ENCODE measurements at regions not wholly inside any gene's neighbourhood (a gene's known extent, or its start where the extent isn't known, plus 50 kb on each side); places are given as distances from the start of the nearest gene placed in this dataset.

- no peaks in the 10 kb centered on the region; the same call in 1 of the 2 replicates for H3K27me3 ChIP-seq (ENCODE audit: control insufficient read depth, insufficient read depth, low read length)
- H3K9ac ChIP-seq (ENCODE audit: low read length): no peak overlapping the region
- no peak overlapping the region for H3K27ac ChIP-seq (ENCODE audit: low read depth, low read length)
- no peak overlapping the region for H3K4me3 ChIP-seq (ENCODE audit: low read depth, low read length)
- peaks cover 20% of the 10 kb centered on the region for H3K9me3 ChIP-seq (ENCODE audit: control insufficient read depth, insufficient read depth, low read depth, low read length)
- H3K36me3 ChIP-seq (ENCODE audit: control insufficient read depth, insufficient read depth, low read length): no peaks in the 10 kb centered on the region
- H3K4me1 ChIP-seq (ENCODE audit: control insufficient read depth, insufficient read depth, low read length): peaks cover 3% of the 10 kb centered on the region; the same call in 1 of the 2 replicates
Observed at GRCh38 chrX:34873500-34874225, 68.9 kb upstream of the FAM47B start.

- peaks cover 20% of the 10 kb centered on the region for H3K9me3 ChIP-seq (ENCODE audit: control insufficient read depth, insufficient read depth, low read depth, low read length)
- H3K27me3 ChIP-seq (ENCODE audit: control insufficient read depth, insufficient read depth, low read length): no peaks in the 10 kb centered on the region; the same call in 1 of the 2 replicates
- H3K9ac ChIP-seq (ENCODE audit: low read length): no peak overlapping the region
- H3K36me3 ChIP-seq (ENCODE audit: control insufficient read depth, insufficient read depth, low read length): no peaks in the 10 kb centered on the region
- no peak overlapping the region for H3K27ac ChIP-seq (ENCODE audit: low read depth, low read length)
- H3K4me1 ChIP-seq (ENCODE audit: control insufficient read depth, insufficient read depth, low read length): no peaks in the 10 kb centered on the region
- no peak overlapping the region for H3K4me3 ChIP-seq (ENCODE audit: low read depth, low read length)
Observed at GRCh38 chrX:34874763-34875162, 67.8 kb upstream of the FAM47B start.

- no peak overlapping the region for H3K4me3 ChIP-seq (ENCODE audit: low read depth, low read length)
- H3K9ac ChIP-seq (ENCODE audit: low read length): no peak overlapping the region
- no peak overlapping the region for H3K27ac ChIP-seq (ENCODE audit: low read depth, low read length)
- H3K36me3 ChIP-seq (ENCODE audit: control insufficient read depth, insufficient read depth, low read length): no peaks in the 10 kb centered on the region
- no peaks in the 10 kb centered on the region; the same call in 1 of the 2 replicates for H3K27me3 ChIP-seq (ENCODE audit: control insufficient read depth, insufficient read depth, low read length)
- no peaks in the 10 kb centered on the region for H3K4me1 ChIP-seq (ENCODE audit: control insufficient read depth, insufficient read depth, low read length)
- H3K9me3 ChIP-seq (ENCODE audit: control insufficient read depth, insufficient read depth, low read depth, low read length): peaks cover 20% of the 10 kb centered on the region
Observed at GRCh38 chrX:34875204-34875603, 67.4 kb upstream of the FAM47B start.

DNA sequence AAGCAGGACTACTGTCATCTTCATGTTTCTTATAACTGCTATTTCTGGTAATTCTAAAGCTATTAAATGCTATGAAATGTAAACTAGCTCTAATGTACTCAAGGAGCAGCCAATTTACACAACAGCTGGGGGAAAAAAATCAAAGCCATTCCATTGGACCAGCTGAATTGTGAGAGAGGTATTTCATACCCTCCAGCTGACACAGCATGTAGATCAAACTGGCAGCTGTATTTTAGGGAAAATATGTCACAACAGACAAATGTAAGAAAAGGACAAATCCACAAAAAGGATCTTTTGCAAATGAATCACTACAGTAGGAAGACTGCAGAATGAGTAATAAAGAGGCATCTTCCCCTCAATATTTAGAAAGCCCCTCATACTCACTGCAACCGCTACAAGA, 65.2 kb upstream of the FAM47B start:
- H3K27ac ChIP-seq (ENCODE audit: low read depth, low read length): no peak overlapping the region

GRCh38 chrX:34879346-34879745, 63.2 kb upstream of the FAM47B start:
- Histone ChIP-seq H3K9me3 (ENCODE audit: control insufficient read depth, insufficient read depth, low read depth, low read length) (no peaks in the 10 kb centered on the region), H3K27me3 (ENCODE audit: control insufficient read depth, insufficient read depth, low read length) (no peaks in the 10 kb centered on the region), H3K9ac (ENCODE audit: low read length) (no peak overlapping the region), H3K36me3 (ENCODE audit: control insufficient read depth, insufficient read depth, low read length) (no peaks in the 10 kb centered on the region), H3K4me3 (ENCODE audit: low read depth, low read length) (no peak overlapping the region), H3K27ac (ENCODE audit: low read depth, low read length) (no peak overlapping the region), H3K4me1 (ENCODE audit: control insufficient read depth, insufficient read depth, low read length) (no peaks in the 10 kb centered on the region)

More for the DNA sequence above, 65.2 kb upstream of the FAM47B start:
- H3K27me3 ChIP-seq (ENCODE audit: control insufficient read depth, insufficient read depth, low read length): no peaks in the 10 kb centered on the region
- H3K9me3 ChIP-seq (ENCODE audit: control insufficient read depth, insufficient read depth, low read depth, low read length): no peaks in the 10 kb centered on the region; the same call in 1 of the 2 replicates
- no peaks in the 10 kb centered on the region for H3K4me1 ChIP-seq (ENCODE audit: control insufficient read depth, insufficient read depth, low read length)
- no peak overlapping the region for H3K4me3 ChIP-seq (ENCODE audit: low read depth, low read length)
- no peak overlapping the region for H3K9ac ChIP-seq (ENCODE audit: low read length)
- H3K36me3 ChIP-seq (ENCODE audit: control insufficient read depth, insufficient read depth, low read length): no peaks in the 10 kb centered on the region

DNA sequence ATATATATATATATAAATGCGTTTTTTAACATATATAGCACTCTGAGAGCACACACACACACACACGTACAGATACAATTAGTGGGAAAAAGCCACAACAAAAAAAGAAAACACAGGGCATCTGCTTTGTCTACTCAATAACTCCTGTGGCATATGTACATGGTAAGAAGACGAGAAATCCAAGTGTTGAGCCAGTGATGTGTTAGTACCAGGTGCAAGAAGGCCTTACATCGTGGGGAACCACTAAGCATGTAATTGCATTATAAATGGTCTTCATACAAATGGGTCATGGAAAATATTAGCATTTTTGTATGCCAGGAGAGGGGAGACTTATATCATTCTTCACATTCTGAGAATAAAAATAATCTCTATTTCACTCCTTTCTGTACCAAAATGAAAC, 62.7 kb upstream of the FAM47B start:
- no peak overlapping the region for H3K9ac ChIP-seq (ENCODE audit: low read length)
- no peaks in the 10 kb centered on the region for H3K27me3 ChIP-seq (ENCODE audit: control insufficient read depth, insufficient read depth, low read length)
- H3K36me3 ChIP-seq (ENCODE audit: control insufficient read depth, insufficient read depth, low read length): no peaks in the 10 kb centered on the region
- no peaks in the 10 kb centered on the region for H3K4me1 ChIP-seq (ENCODE audit: control insufficient read depth, insufficient read depth, low read length)
- H3K4me3 ChIP-seq (ENCODE audit: low read depth, low read length): no peak overlapping the region
- no peak overlapping the region for H3K27ac ChIP-seq (ENCODE audit: low read depth, low read length)
- H3K9me3 ChIP-seq (ENCODE audit: control insufficient read depth, insufficient read depth, low read depth, low read length): no peaks in the 10 kb centered on the region

DNA sequence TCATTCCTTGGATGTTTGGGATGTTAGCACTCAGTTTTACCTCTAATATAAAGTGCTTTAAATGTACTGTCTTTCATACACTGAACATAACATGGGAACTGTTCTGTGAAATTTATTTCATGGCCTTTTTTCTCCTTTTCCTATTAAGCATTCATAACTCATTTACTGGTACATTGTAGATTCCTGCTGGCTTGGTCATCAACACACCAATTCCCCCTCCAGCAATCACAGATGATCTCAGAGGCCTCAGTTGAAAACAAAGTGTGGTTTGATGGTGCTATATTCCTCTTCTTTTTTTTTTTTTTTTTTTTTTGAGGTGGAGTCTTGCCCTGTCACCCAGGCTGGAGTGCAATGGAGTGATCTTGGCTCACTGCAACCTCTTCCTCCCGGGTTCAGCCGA, 61.9 kb upstream of the FAM47B start:
- Histone ChIP-seq H3K9ac (ENCODE audit: low read length) (no peak overlapping the region), H3K36me3 (ENCODE audit: control insufficient read depth, insufficient read depth, low read length) (no peaks in the 10 kb centered on the region), H3K9me3 (ENCODE audit: control insufficient read depth, insufficient read depth, low read depth, low read length) (no peaks in the 10 kb centered on the region), H3K4me3 (ENCODE audit: low read depth, low read length) (no peak overlapping the region), H3K4me1 (ENCODE audit: control insufficient read depth, insufficient read depth, low read length) (no peaks in the 10 kb centered on the region), H3K27me3 (ENCODE audit: control insufficient read depth, insufficient read depth, low read length) (no peaks in the 10 kb centered on the region), H3K27ac (ENCODE audit: low read depth, low read length) (no peak overlapping the region)

GRCh38 chrX:34881671-34882070, 60.9 kb upstream of the FAM47B start:
- Histone ChIP-seq H3K27ac (ENCODE audit: low read depth, low read length) (no peak overlapping the region), H3K36me3 (ENCODE audit: control insufficient read depth, insufficient read depth, low read length) (no peaks in the 10 kb centered on the region)

GRCh38 chrX:34884817-34885216, 57.8 kb upstream of the FAM47B start:
- Histone ChIP-seq H3K27ac (ENCODE audit: low read depth, low read length) (no peak overlapping the region), H3K4me3 (ENCODE audit: low read depth, low read length) (no peak overlapping the region), H3K36me3 (ENCODE audit: control insufficient read depth, insufficient read depth, low read length) (no peaks in the 10 kb centered on the region), H3K4me1 (ENCODE audit: control insufficient read depth, insufficient read depth, low read length) (no peaks in the 10 kb centered on the region), H3K27me3 (ENCODE audit: control insufficient read depth, insufficient read depth, low read length) (no peaks in the 10 kb centered on the region), H3K9ac (ENCODE audit: low read length) (no peak overlapping the region), H3K9me3 (ENCODE audit: control insufficient read depth, insufficient read depth, low read depth, low read length) (no peaks in the 10 kb centered on the region)

More at GRCh38 chrX:34881671-34882070, 60.9 kb upstream of the FAM47B start:
- H3K9me3 ChIP-seq (ENCODE audit: control insufficient read depth, insufficient read depth, low read depth, low read length): no peaks in the 10 kb centered on the region
- H3K27me3 ChIP-seq (ENCODE audit: control insufficient read depth, insufficient read depth, low read length): no peaks in the 10 kb centered on the region
- no peaks in the 10 kb centered on the region for H3K4me1 ChIP-seq (ENCODE audit: control insufficient read depth, insufficient read depth, low read length)
- H3K9ac ChIP-seq (ENCODE audit: low read length): no peak overlapping the region
- no peak overlapping the region for H3K4me3 ChIP-seq (ENCODE audit: low read depth, low read length)

DNA sequence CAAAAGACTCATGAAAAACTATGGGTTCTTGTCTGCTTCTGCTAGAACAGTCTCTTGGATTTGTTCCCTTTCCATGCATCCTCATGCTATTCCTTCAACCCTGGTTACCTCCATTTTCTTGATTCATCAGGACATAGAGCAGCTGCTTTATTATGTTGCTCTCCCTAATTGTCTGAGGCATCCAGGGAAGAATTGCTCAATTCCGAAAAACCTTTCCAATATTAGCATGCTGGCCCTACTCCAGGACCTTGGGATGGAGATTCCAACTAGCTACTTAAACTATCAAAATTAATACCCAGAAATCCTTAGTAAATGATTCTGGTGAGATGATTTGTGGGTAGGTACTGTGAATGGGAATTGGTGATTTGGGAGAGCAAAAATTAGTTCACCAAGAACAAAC, 56.6 kb upstream of the FAM47B start:
- H3K27ac ChIP-seq (ENCODE audit: low read depth, low read length): no peak overlapping the region
- H3K4me1 ChIP-seq (ENCODE audit: control insufficient read depth, insufficient read depth, low read length): no peaks in the 10 kb centered on the region
- no peaks in the 10 kb centered on the region for H3K36me3 ChIP-seq (ENCODE audit: control insufficient read depth, insufficient read depth, low read length)
- no peaks in the 10 kb centered on the region for H3K9me3 ChIP-seq (ENCODE audit: control insufficient read depth, insufficient read depth, low read depth, low read length)
- no peak overlapping the region for H3K9ac ChIP-seq (ENCODE audit: low read length)
- no peak overlapping the region for H3K4me3 ChIP-seq (ENCODE audit: low read depth, low read length)
- H3K27me3 ChIP-seq (ENCODE audit: control insufficient read depth, insufficient read depth, low read length): no peaks in the 10 kb centered on the region

DNA sequence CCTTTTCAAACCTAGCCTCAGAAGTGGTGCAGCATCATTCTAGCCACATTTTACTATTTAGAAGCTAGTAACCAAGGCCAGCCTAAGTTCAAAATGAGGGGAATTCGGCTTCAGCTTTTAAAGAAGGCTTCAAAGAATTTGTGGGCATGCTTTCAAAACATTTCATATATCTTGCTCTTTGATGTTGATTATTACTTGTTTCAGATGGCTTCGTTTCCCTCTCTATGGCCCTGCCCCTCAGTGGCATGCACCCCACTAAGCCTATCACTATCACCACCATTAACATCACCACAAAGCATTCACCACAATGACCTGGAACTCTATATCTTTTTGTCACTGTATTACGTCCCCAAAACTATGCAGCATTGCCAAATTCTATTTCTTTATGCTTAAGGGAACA, 51.2 kb upstream of the FAM47B start:
- Histone ChIP-seq H3K9ac (ENCODE audit: low read length) (no peak overlapping the region), H3K4me1 (ENCODE audit: control insufficient read depth, insufficient read depth, low read length) (no peaks in the 10 kb centered on the region), H3K27me3 (ENCODE audit: control insufficient read depth, insufficient read depth, low read length) (no peaks in the 10 kb centered on the region), H3K27ac (ENCODE audit: low read depth, low read length) (no peak overlapping the region), H3K4me3 (ENCODE audit: low read depth, low read length) (no peak overlapping the region), H3K36me3 (ENCODE audit: control insufficient read depth, insufficient read depth, low read length) (no peaks in the 10 kb centered on the region), H3K9me3 (ENCODE audit: control insufficient read depth, insufficient read depth, low read depth, low read length) (no peaks in the 10 kb centered on the region)

All from HUES6 (cell line).